OCI-LY3 (cell line): ENCODE measurements at regions not wholly inside any gene's neighbourhood (a gene's known extent, or its start where the extent isn't known, plus 50 kb on each side); places are given as distances from the start of the nearest gene placed in this dataset.
"Not testable (repeated sequence)": the region's sequence is repeated elsewhere in the genome, so short reads cannot be mapped to it uniquely, and the experiment has no call there.

Experiments
- H2AFZ ChIP-seq: fragments of 200-600, 300-600 bp; shearing (Covaris generic); 2 replicates; pipeline ENCODE4 v1.6.0; 2014; ENCODE audit warnings: antibody characterized with exemption, low read depth, low read length
- H3K27ac ChIP-seq: fragments of 200-600, 300-600 bp; sonication (generic); 2 replicates; pipeline ENCODE4 v1.5.1; 2014; ENCODE audit warnings: mild to moderate bottlenecking, low read length, moderate library complexity, mixed read lengths
- H3K27me3 ChIP-seq: fragments of 200-600, 300-600 bp; sonication (generic); 2 replicates; pipeline ENCODE4 v1.6.1; 2014; ENCODE audit warnings: low read depth, low read length, mixed read lengths
- H3K36me3 ChIP-seq: fragments of 200-600, 300-600 bp; sonication (generic); replicated peaks from 2 replicates; pipeline ENCODE3; 2014; ENCODE audit warnings: low read depth, low read length, mixed read lengths
- H3K4me1 ChIP-seq: fragments of 300-600, 200-600 bp; sonication (generic); 2 replicates; pipeline ENCODE4 v1.6.1; 2014; ENCODE audit warnings: low read length, mixed read lengths
- H3K4me2 ChIP-seq: fragments of 200-600, 300-600 bp; sonication (generic); 2 replicates; pipeline ENCODE4 v1.6.1; 2014; ENCODE audit warnings: low read length, mixed read lengths
- H3K4me3 ChIP-seq: fragments of 300-600, 200-600 bp; sonication (generic); 2 replicates; pipeline ENCODE4 v1.5.1; 2014; ENCODE audit warnings: antibody characterized with exemption, mild to moderate bottlenecking, low read length, moderate library complexity
- H3K79me2 ChIP-seq: fragments of 300-600, 200-600 bp; shearing (Covaris generic); 2 replicates; pipeline ENCODE4 v1.6.1; 2014; ENCODE audit warnings: mild to moderate bottlenecking, low read length, mixed read lengths
- H3K9ac ChIP-seq: fragments of 300-600, 200-600 bp; shearing (Covaris generic); 2 replicates; pipeline ENCODE4 v1.6.0; 2014; ENCODE audit warnings: mild to moderate bottlenecking, low read length, moderate library complexity
- H3K9me3 ChIP-seq: fragments of 200-600, 300-600 bp; shearing (Covaris generic); 2 replicates; pipeline ENCODE4 v1.6.1; 2014; ENCODE audit warnings: low read length, mixed read lengths; ENCODE audit not compliant: insufficient read depth
- H4K20me1 ChIP-seq: fragments of 200-600, 300-600 bp; sonication (generic); 2 replicates; pipeline ENCODE4 v1.6.1; 2016; ENCODE audit warnings: low read length, mixed read lengths; ENCODE audit not compliant: insufficient read depth
- CTCF ChIP-seq: fragments of 200-600, 300-600 bp; sonication (generic); IDR thresholded peaks from 2 replicates; pipeline ENCODE4 v1.5.1; 2014; ENCODE audit warnings: antibody characterized with exemption, low read length, low read depth
- EZH2phosphoT487 ChIP-seq: fragments of 200-600 bp; shearing (Covaris generic); IDR thresholded peaks from 2 replicates; pipeline ENCODE4 v1.6.1; 2018; ENCODE audit warnings: antibody characterized with exemption, mixed run types, low read depth

- H3K4me1 ChIP-seq, result peaks cover 62% of the 10 kb centered on the region
- no peak overlapping the region for H2AFZ ChIP-seq
- H3K27ac ChIP-seq, result no peak overlapping the region
- no peak overlapping the region for H3K4me3 ChIP-seq
- peaks cover 13% of the 10 kb centered on the region for H3K9me3 ChIP-seq
- no peak overlapping the region for H3K9ac ChIP-seq
- no peaks in the 10 kb centered on the region for H4K20me1 ChIP-seq
- no peaks in the 10 kb centered on the region for H3K27me3 ChIP-seq
- H3K4me2 ChIP-seq, result no peak overlapping the region
- no peaks in the 10 kb centered on the region for H3K79me2 ChIP-seq
- H3K36me3 ChIP-seq, result peaks cover 26% of the 10 kb centered on the region
- TF ChIP-seq EZH2phosphoT487, result no peak
- no peak for TF ChIP-seq CTCF
These were observed 138.8 kb upstream of the TLE3 start for GRCh38 chr15:70236341-70237086.

GRCh38 chr15:70235347-70235746 is 137.6 kb upstream of the TLE3 start:
- H3K9me3 ChIP-seq, result peaks cover 16% of the 10 kb centered on the region
- peak overlapping the region; percentile 48 for H2AFZ ChIP-seq
- H3K27me3 ChIP-seq, result no peaks in the 10 kb centered on the region
- no peak overlapping the region for H3K4me2 ChIP-seq
- TF ChIP-seq EZH2phosphoT487, result no peak
- no peak for TF ChIP-seq CTCF
- H3K9ac ChIP-seq, result no peak overlapping the region
- no peaks in the 10 kb centered on the region for H3K79me2 ChIP-seq
- no peak overlapping the region for H3K27ac ChIP-seq
- H3K36me3 ChIP-seq, result peaks cover 29% of the 10 kb centered on the region
- H4K20me1 ChIP-seq, result no peaks in the 10 kb centered on the region
- no peak overlapping the region for H3K4me3 ChIP-seq
- peaks cover 50% of the 10 kb centered on the region for H3K4me1 ChIP-seq

GRCh38 chr15:70234256-70234905 is 136.7 kb upstream of the TLE3 start:
- Histone ChIP-seq H3K4me1 (peaks cover 43% of the 10 kb centered on the region), H3K36me3 (peaks cover 28% of the 10 kb centered on the region), H3K27me3 (no peaks in the 10 kb centered on the region), H3K9ac (no peak overlapping the region), H3K79me2 (no peaks in the 10 kb centered on the region), H4K20me1 (no peaks in the 10 kb centered on the region), H2AFZ (no peak overlapping the region), H3K4me3 (no peak overlapping the region), H3K27ac (no peak overlapping the region), H3K4me2 (no peak overlapping the region), H3K9me3 (peaks cover 14% of the 10 kb centered on the region)
- TF ChIP-seq CTCF (no peak), EZH2phosphoT487 (no peak)

- Histone ChIP-seq H3K4me2 (no peak overlapping the region), H4K20me1 (no peaks in the 10 kb centered on the region), H3K4me1 (peaks cover 14% of the 10 kb centered on the region), H3K27me3 (no peaks in the 10 kb centered on the region), H3K9me3 (peaks cover 12% of the 10 kb centered on the region), H3K79me2 (no peaks in the 10 kb centered on the region), H3K9ac (no peak overlapping the region), H2AFZ (no peak overlapping the region), H3K36me3 (peaks cover 15% of the 10 kb centered on the region), H3K27ac (no peak overlapping the region), H3K4me3 (no peak overlapping the region)
- no peak for TF ChIP-seq CTCF
- TF ChIP-seq EZH2phosphoT487, result no peak
These were observed 133.8 kb upstream of the TLE3 start for GRCh38 chr15:70231484-70231883.

- not testable (repeated sequence) for H3K4me2 ChIP-seq, H4K20me1 ChIP-seq, H3K4me1 ChIP-seq, H3K27ac ChIP-seq, H3K27me3 ChIP-seq, H2AFZ ChIP-seq, H3K4me3 ChIP-seq, H3K79me2 ChIP-seq, H3K9ac ChIP-seq
- Histone ChIP-seq H3K9me3 (peaks cover 12% of the 10 kb centered on the region), H3K36me3 (peaks cover 15% of the 10 kb centered on the region)
These were observed 130.2 kb upstream of the TLE3 start for GRCh38 chr15:70227918-70228317.
